Body of pancreas (tissue), 4 donors: ENCODE measurements at regions not wholly inside any gene's neighbourhood (a gene's known extent, or its start where the extent isn't known, plus 50 kb on each side); places are given as distances from the start of the nearest gene placed in this dataset.

Experiments
- ATAC-seq: fragments of 150-250 bp; one replicate; pipeline ENCODE4 v1.9.1; 2016
- DNase-seq, 4 donors: peaks; one replicate each; pipeline ENCODE4 v3.0.0-alpha.2; 2019
- H3K27ac ChIP-seq, 4 donors: fragments of 200-600 bp; sonication (generic); 1 replicate in 3 of 4; 2 replicates in 1 of 4; pipeline versions ENCODE4 v1.5.1 to v1.6.1; 2016 to 2019; ENCODE audit warnings: mild to moderate bottlenecking in 1 of 4, mixed read lengths in 1 of 4, moderate library complexity in 1 of 4
- H3K27me3 ChIP-seq, 2 donors: fragments of 200-600 bp; sonication (generic); one replicate each; pipeline ENCODE4 v1.6.0; 2016; ENCODE audit warnings: mild to moderate bottlenecking in 1 of 2
- H3K36me3 ChIP-seq, 2 donors: fragments of 200-600 bp; sonication (generic); replicated peaks in 1 of 2; 2 replicates each; pipeline ENCODE4 v1.5.1; 2016; ENCODE audit warnings: low read depth in 2 of 2; ENCODE audit not compliant: insufficient read depth in 1 of 2
- H3K4me1 ChIP-seq: fragments of 200-600 bp; sonication (generic); one replicate; pipeline ENCODE4 v1.6.0; 2016
- H3K4me3 ChIP-seq, 2 donors: fragments of 200-600 bp; sonication (generic); 1 replicate in 1 of 2; 2 replicates in 1 of 2; pipeline ENCODE4 v1.5.1; 2016 to 2019
- H3K9me3 ChIP-seq, 3 donors: fragments of 200-600 bp; sonication (generic); 1 replicate in 2 of 3; 2 replicates in 1 of 3; pipeline ENCODE4 v1.5.1; 2016
- CTCF ChIP-seq, 7 experiments: fragments of 450-650 bp in 4 of 7; fragments of 200-600 bp in 3 of 7; sonication (generic) in 3 of 7; IDR thresholded peaks; one replicate each; pipeline ENCODE4 v1.5.1; 2016 to 2019; ENCODE audit warnings: antibody characterized with exemption in 7 of 7
- POLR2A ChIP-seq, 3 donors: fragments of 450-650 bp; IDR thresholded peaks; one replicate each; pipeline ENCODE4 v1.6.1; 2016; ENCODE audit warnings: antibody characterized with exemption in 3 of 3, mild to moderate bottlenecking in 2 of 3
- WGBS, 2 donors: methylation state at CpG; one replicate each; pipeline ENCODE4 v1.1.5; 2017; 5-methylcytosine and 5-hydroxymethylcytosine counted together
- intact Hi-C: fragments of 100-400 bp; cut with DNase I; formaldehyde crosslinking; loops from one replicate; pipeline ENCODE4 v1.15.1; 2023

DNA sequence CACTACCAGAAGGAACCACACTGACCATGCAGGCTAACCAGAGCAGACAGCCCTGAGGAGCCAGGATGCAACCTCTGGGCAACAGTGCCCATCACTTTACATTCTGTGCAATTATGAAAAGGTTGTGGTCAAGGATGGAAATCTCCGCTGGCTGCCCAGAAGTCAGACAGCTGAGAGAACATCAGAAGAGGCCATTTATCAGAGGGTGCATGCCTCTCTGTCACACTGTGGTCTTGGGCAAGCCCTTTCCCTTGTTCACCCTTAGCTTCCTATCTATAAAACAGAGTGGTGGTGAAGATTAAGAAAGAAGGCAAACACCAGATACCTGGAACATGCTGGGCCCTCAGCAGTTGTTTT, 120.7 kb upstream of the GDF10 start:
- intact Hi-C loops: no loop called here
- no peak for TF ChIP-seq CTCF (IDR thresholded peaks at IDR 0.05)
- 80 to 95% methylated on average over 1 of the region's 1 CpG for WGBS, 2 donors

DNA sequence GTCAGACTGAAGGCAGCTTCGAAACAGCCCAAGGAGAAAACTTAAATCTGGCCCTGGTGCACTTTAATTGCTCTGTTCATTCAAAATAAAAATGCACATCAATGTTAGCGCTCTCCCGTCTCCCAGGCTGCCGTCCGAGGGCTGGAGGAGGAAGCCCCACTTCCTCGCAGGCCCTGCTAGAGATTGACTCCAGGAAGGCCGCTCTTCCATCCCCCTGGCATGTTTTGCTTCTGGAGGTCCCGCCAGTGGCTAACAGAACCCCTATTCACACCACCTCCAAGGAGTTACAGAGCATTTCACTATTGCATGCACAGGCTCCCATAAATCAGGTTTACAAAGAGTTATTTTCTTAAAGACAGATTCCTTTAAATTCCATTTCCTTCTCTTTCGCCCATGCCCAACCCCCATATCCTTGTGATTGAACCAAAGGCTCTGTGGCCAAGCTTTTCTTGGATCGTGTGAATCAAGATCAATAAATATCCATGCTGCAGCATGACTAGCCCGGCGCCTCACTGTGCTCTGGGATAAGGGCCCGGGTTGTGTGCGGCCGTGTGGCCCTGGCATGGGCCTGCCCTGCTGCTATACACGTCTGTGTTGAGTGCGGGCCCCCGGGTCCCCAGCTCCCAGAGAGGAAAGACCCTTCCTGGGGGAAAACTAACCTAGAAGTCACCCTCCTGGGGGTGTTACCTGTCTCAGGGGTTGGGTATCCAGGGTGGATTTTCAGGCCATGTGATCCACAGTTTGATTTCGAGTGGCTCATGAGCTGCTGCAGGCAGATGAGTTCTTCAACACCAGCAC, 118.7 kb upstream of the GDF10 start:
- intact Hi-C loops: no loop called here
- no peak for ATAC-seq
- no peak for DNase-seq

More for the DNA sequence above, 120.7 kb upstream of the GDF10 start:
- Histone ChIP-seq H3K27ac (no peak overlapping the region), H3K9me3 (no peaks in the 10 kb centered on the region), H3K4me3 (no peak overlapping the region), H3K4me1 (peaks cover 18% of the 10 kb centered on the region), H3K27me3 (no peaks in the 10 kb centered on the region), H3K36me3 (no peaks in the 10 kb centered on the region)
- ATAC-seq (no peak), DNase-seq (no peak)

DNA sequence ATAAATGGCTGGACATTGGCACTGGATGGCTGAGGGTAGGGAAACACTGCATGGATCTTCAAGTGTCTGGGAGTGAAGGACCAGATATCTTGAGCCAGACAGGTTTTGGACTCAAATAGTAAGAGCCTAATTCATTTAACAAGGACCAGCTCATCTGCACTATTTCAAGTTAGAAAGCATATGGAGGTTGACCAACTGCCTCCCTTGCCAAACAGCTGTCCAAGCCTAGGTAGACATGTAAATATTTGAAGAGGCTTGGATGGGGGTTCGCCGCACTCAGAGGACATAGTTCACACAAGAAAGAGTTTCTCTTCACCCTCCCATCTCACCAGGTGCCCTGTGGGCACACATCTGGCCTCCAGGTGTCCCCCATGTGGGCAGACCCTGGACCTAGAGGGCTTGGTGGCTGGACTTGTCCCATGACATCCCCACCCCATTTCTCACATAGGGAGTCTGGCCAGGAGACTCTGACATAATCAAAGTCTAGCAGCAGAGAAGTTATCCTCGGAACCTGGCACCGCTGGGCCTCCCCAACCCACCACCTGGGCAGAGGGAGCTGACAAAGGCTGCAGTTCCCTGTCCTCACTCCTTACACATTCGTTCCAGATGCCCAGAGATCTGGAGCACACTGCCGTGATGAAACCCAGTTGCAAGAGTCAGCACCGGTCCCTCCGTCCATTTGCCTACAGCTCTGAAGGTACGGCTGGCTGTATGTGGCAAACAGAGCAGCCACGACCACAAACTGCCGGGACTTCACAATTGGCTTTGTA, 116.9 kb upstream of the GDF10 start:
- no peaks in the 10 kb centered on the region for H3K9me3 ChIP-seq
- 74 to 76% methylated on average over 10 to 11 of the region's 11 CpGs for WGBS, 2 donors
- no peak for TF ChIP-seq POLR2A (IDR thresholded peaks at IDR 0.05)
- TF ChIP-seq CTCF (IDR thresholded peaks at IDR 0.05): no peak
- peak; percentile 45 for ATAC-seq
- H3K4me3 ChIP-seq: no peak overlapping the region
- H3K27ac ChIP-seq: no peak overlapping the region
- intact Hi-C loops: no loop called here
- H3K27me3 ChIP-seq: no peaks in the 10 kb centered on the region
- peaks cover 18% of the 10 kb centered on the region for H3K4me1 ChIP-seq
- H3K36me3 ChIP-seq: no peaks in the 10 kb centered on the region
- peak in 3 of 4 donors; percentile 19 to 59 (median 35) for DNase-seq

More for the DNA sequence above, 118.7 kb upstream of the GDF10 start:
- Histone ChIP-seq H3K27ac (no peak overlapping the region), H3K36me3 (no peaks in the 10 kb centered on the region), H3K4me1 (peaks cover 18% of the 10 kb centered on the region), H3K9me3 (no peaks in the 10 kb centered on the region), H3K27me3 (no peaks in the 10 kb centered on the region), H3K4me3 (no peak overlapping the region)
- TF ChIP-seq CTCF (IDR thresholded peaks at IDR 0.05) (no peak), POLR2A (IDR thresholded peaks at IDR 0.05) (no peak)
- WGBS, 2 donors: 88 to 91% methylated on average over 17 to 19 of the region's 19 CpGs

DNA sequence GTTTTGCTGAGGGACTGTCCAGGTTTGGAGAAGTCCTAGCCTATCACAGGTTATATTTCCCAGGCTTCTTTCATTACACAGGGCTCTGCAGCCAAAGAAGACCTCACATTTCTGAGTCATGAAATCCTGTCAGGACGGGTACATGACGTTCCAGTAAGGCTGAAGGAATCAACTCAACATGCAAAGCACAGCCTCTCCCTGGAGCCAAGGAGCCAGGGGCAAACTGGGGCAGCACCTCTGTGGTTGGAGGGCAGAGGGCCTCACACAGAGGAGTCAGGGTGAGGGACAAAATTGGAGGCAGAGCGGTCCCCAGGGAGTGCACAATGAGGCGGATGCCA, 116.3 kb upstream of the GDF10 start:
- intact Hi-C loops: no loop called here
- H3K4me1 ChIP-seq: peaks cover 18% of the 10 kb centered on the region
- H3K9me3 ChIP-seq: no peaks in the 10 kb centered on the region
- no peaks in the 10 kb centered on the region for H3K36me3 ChIP-seq
- DNase-seq (peak in 1 of 4 donors; percentile 32), ATAC-seq (no peak)
- WGBS, 2 donors: 88 to 89% methylated on average over 4 of the region's 4 CpGs
- TF ChIP-seq POLR2A (IDR thresholded peaks at IDR 0.05) (no peak), CTCF (IDR thresholded peaks at IDR 0.05) (no peak)
- H3K27me3 ChIP-seq: no peaks in the 10 kb centered on the region
- H3K4me3 ChIP-seq: no peak overlapping the region
- no peak overlapping the region for H3K27ac ChIP-seq
